Endothelial cell of umbilical vein (primary cell): ENCODE measurements at regions not wholly inside any gene's neighbourhood (a gene's known extent, or its start where the extent isn't known, plus 50 kb on each side); places are given as distances from the start of the nearest gene placed in this dataset.

ENCODE experiments used
- BruUV-seq: library from RNA; stranded (reverse); fragments of 400-500 nt; replicated peaks from 2 replicates; lab custom pipeline; 2021; lab: Mats Ljungman, UMichigan
- CTCF ChIA-PET: fragments of 300-600, 350-600 bp; sonication (Branson Sonifier 250); formaldehyde crosslinking; loops from one replicate; lab custom pipeline; 2021; ENCODE audit warnings: antibody characterized with exemption, inconsistent platforms; lab: Charles Lee
- POLR2A ChIA-PET: fragments of 300-600, 350-600 bp; sonication (Branson Sonifier 250); formaldehyde crosslinking; loops from one replicate; lab custom pipeline; 2021; ENCODE audit warnings: antibody characterized with exemption, inconsistent platforms; lab: Charles Lee
- DNase-seq: peaks from one replicate; pipeline ENCODE4 v3.0.0-alpha.2; 2011; ENCODE audit warnings: low read depth, low spot score
- FAIRE-seq: peaks from 2 replicates; lab custom pipeline; 2011; peaks lifted over from hg19 to GRCh38; lab: Jason Lieb, UNC
- H2AFZ ChIP-seq: 2 replicates; pipeline ENCODE4 v1.6.0; 2012; ENCODE audit warnings: low read depth, low read length, control low read depth, inconsistent platforms
- H3K27ac ChIP-seq: 2 replicates; pipeline ENCODE4 v1.5.1; 2011; ENCODE audit warnings: low read depth, mild to moderate bottlenecking, control low read depth, low read length, moderate library complexity; ENCODE audit not compliant: insufficient read depth
- H3K27me3 ChIP-seq, 2 experiments: 2 replicates each; pipeline versions ENCODE4 v1.6.0 to v1.6.1; 2011; ENCODE audit warnings: low read length in 2 of 2, mixed read lengths in 1 of 2; ENCODE audit not compliant: control insufficient read depth in 2 of 2, insufficient read depth in 2 of 2
- H3K36me3 ChIP-seq, 2 experiments: 2 replicates in 1 of 2; 3 replicates in 1 of 2; pipeline ENCODE4 v1.5.1; 2011; ENCODE audit warnings: low read length in 2 of 2, mild to moderate bottlenecking in 1 of 2, moderate library complexity in 1 of 2; ENCODE audit not compliant: control insufficient read depth in 2 of 2, insufficient read depth in 2 of 2; ENCODE audit errors: extremely low read depth in 1 of 2
- H3K4me1 ChIP-seq: 3 replicates; pipeline ENCODE4 v1.5.1; 2011; ENCODE audit warnings: mild to moderate bottlenecking, low read length; ENCODE audit not compliant: control insufficient read depth, insufficient read depth; ENCODE audit errors: extremely low read depth
- H3K4me2 ChIP-seq: 2 replicates; pipeline ENCODE4 v1.6.1; 2011; ENCODE audit warnings: low read length, control low read depth, mixed read lengths; ENCODE audit not compliant: insufficient read depth
- H3K4me3 ChIP-seq, 3 experiments: fragments of 200-600 bp in 1 of 3; sonication (generic), shearing (Covaris generic) in 1 of 3; replicated peaks in 1 of 3; 2 replicates each; pipeline ENCODE4 v1.5.1; 2011 to 2016; ENCODE audit warnings: control low read depth in 3 of 3, low read length in 3 of 3, mild to moderate bottlenecking in 2 of 3, inconsistent platforms in 1 of 3, low read depth in 1 of 3, moderate library complexity in 1 of 3; ENCODE audit not compliant: insufficient read depth in 1 of 3
- H3K79me2 ChIP-seq: 2 replicates; pipeline ENCODE4 v1.6.0; 2012; ENCODE audit warnings: low read length, inconsistent platforms; ENCODE audit not compliant: control insufficient read depth, insufficient read depth
- H3K9ac ChIP-seq: replicated peaks from 2 replicates; pipeline ENCODE3; 2011; ENCODE audit warnings: low read length, control low read depth; ENCODE audit not compliant: insufficient read depth; ENCODE audit errors: extremely low read depth
- H3K9me1 ChIP-seq: replicated peaks from 3 replicates; pipeline ENCODE4 v1.6.0; 2011; ENCODE audit warnings: mild to moderate bottlenecking, low read length; ENCODE audit not compliant: control insufficient read depth, insufficient read depth; ENCODE audit errors: extremely low read depth
- H3K9me3 ChIP-seq: replicated peaks from 2 replicates; pipeline ENCODE4 v1.5.1; 2012; ENCODE audit warnings: low read length, inconsistent platforms; ENCODE audit not compliant: control insufficient read depth, insufficient read depth
- H4K20me1 ChIP-seq: replicated peaks from 2 replicates; pipeline ENCODE3; 2011; ENCODE audit warnings: mild to moderate bottlenecking, low read length; ENCODE audit not compliant: control insufficient read depth, insufficient read depth; ENCODE audit errors: extremely low read depth
- CTCF ChIP-seq, 2 donors: IDR thresholded peaks; 1 replicate in 1 of 2; 2 replicates in 1 of 2; pipeline ENCODE4 v1.5.1; 2011; ENCODE audit warnings: low read length in 2 of 2, mild to moderate bottlenecking in 2 of 2, moderate library complexity in 2 of 2, control low read depth in 1 of 2, inconsistent platforms in 1 of 2, low read depth in 1 of 2; ENCODE audit not compliant: insufficient read depth in 1 of 2; ENCODE audit errors: extremely low read depth in 1 of 2
- EZH2 ChIP-seq: IDR thresholded peaks from 2 replicates; pipeline ENCODE4 v1.6.1; 2012; ENCODE audit warnings: borderline replicate concordance, low read depth, mild to moderate bottlenecking, moderate library complexity, low read length, inconsistent platforms; ENCODE audit not compliant: severe bottlenecking
- FOS ChIP-seq: IDR thresholded peaks from 2 replicates; pipeline ENCODE4 v1.6.1; 2011; ENCODE audit warnings: mild to moderate bottlenecking, low read length, moderate library complexity, borderline replicate concordance; ENCODE audit not compliant: insufficient read depth
- GATA2 ChIP-seq: IDR thresholded peaks from 2 replicates; pipeline ENCODE4 v1.7.0; 2011; ENCODE audit warnings: low read depth, mild to moderate bottlenecking, moderate library complexity, mixed read lengths, low read length; ENCODE audit not compliant: insufficient read length, insufficient read depth
- JUN ChIP-seq: IDR thresholded peaks from 2 replicates; pipeline ENCODE4 v1.6.1; 2011; ENCODE audit warnings: borderline replicate concordance, low read depth; ENCODE audit not compliant: insufficient read length, insufficient read depth
- MAX ChIP-seq: IDR thresholded peaks from 2 replicates; pipeline ENCODE4 v1.6.1; 2011; ENCODE audit not compliant: insufficient read depth, insufficient read length
- MYC ChIP-seq: IDR thresholded peaks from one replicate; pipeline ENCODE4 v1.6.1; 2011; ENCODE audit warnings: mild to moderate bottlenecking, low read depth, low read length
- POLR2A ChIP-seq: IDR thresholded peaks from 2 replicates; pipeline ENCODE4 v1.6.1; 2012; ENCODE audit warnings: low read depth, mild to moderate bottlenecking, control low read depth, low read length
- POLR2AphosphoS5 ChIP-seq: IDR thresholded peaks from 2 replicates; pipeline ENCODE4 v1.6.1; 2012; ENCODE audit warnings: low read depth, mild to moderate bottlenecking, control low read depth, low read length, moderate library complexity; ENCODE audit not compliant: insufficient read depth
- dilution Hi-C: fragments of 300-500 bp; cut with MboI; formaldehyde crosslinking; loops from one replicate; pipeline ENCODE4 v1.15.0; 2019; ENCODE audit warnings: low sequenced_read_pairs; ENCODE audit not compliant: extremely low pct_ligation_motif_present
- intact Hi-C: fragments of 100-400 bp; cut with micrococcal nuclease; formaldehyde crosslinking; loops from one replicate; pipeline ENCODE4 v1.10.0; 2022

GRCh38 chr1:5254975-5255374 lies 600.6 kb downstream of the AJAP1 start:
- Histone ChIP-seq H3K4me1 (no peaks in the 10 kb centered on the region), H4K20me1 (no peaks in the 10 kb centered on the region), H3K9me1 (no peaks in the 10 kb centered on the region), H2AFZ (no peak overlapping the region), H3K9me3 (peaks cover 2% of the 10 kb centered on the region), H3K36me3 (no peaks in the 10 kb centered on the region), H3K4me3 (no peak overlapping the region), H3K79me2 (no peaks in the 10 kb centered on the region), H3K27ac (no peak overlapping the region), H3K27me3 (no peaks in the 10 kb centered on the region), H3K4me2 (no peak overlapping the region), H3K9ac (no peak overlapping the region)
- no TSS peak for BruUV-seq
- CTCF ChIA-PET = no interaction called here
- POLR2A ChIA-PET = no interaction called here
- DNase-seq = no peak
- TF ChIP-seq JUN (no peak), POLR2AphosphoS5 (no peak), EZH2 (no peak), GATA2 (no peak), MAX (no peak), CTCF (IDR thresholded peaks at IDR 0.05; ENCODE audit: extremely low read depth in 1 of 2, insufficient read depth in 1 of 2, low read depth in 1 of 2, low read length in 2 of 2) (no peak), POLR2A (no peak), MYC (no peak), FOS (no peak)
- dilution Hi-C loops (no loop called here), intact Hi-C loops (no loop called here)
- no peak for FAIRE-seq
